ENCODE measurements at regions not wholly inside any gene's neighbourhood (a gene's known extent, or its start where the extent isn't known, plus 50 kb on each side); places are given as distances from the start of the nearest gene placed in this dataset.

DNA sequence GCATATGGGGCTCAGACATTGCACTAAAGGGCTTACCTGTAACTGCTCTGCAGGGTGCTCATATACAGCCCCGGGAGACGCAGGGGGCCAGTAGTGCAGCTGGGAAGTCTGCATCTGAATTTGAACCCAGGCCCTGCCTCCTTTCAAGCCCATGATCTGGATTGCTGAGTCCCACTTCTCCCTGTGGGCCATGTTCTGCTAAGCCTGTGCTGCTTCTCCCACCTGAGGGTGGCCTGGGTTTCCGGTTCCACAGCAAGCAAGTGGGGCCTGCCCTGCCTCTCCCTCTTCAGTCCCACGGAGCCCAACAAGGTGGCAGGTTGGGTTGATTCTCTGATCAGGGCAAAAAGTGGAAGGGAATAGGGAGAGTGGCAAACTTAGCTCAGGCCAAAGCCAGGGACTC, 56.6 kb upstream of the GDF10 start:
- TF ChIP-seq, protein P1, sequence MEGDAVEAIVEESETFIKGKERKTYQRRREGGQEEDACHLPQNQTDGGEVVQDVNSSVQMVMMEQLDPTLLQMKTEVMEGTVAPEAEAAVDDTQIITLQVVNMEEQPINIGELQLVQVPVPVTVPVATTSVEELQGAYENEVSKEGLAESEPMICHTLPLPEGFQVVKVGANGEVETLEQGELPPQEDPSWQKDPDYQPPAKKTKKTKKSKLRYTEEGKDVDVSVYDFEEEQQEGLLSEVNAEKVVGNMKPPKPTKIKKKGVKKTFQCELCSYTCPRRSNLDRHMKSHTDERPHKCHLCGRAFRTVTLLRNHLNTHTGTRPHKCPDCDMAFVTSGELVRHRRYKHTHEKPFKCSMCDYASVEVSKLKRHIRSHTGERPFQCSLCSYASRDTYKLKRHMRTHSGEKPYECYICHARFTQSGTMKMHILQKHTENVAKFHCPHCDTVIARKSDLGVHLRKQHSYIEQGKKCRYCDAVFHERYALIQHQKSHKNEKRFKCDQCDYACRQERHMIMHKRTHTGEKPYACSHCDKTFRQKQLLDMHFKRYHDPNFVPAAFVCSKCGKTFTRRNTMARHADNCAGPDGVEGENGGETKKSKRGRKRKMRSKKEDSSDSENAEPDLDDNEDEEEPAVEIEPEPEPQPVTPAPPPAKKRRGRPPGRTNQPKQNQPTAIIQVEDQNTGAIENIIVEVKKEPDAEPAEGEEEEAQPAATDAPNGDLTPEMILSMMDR (IDR thresholded peaks at IDR 0.05) = no peak
- TF ChIP-seq POLR2A (IDR thresholded peaks at IDR 0.05) = no peak
